ENCODE measurements at regions not wholly inside any gene's neighbourhood (a gene's known extent, or its start where the extent isn't known, plus 50 kb on each side); places are given as distances from the start of the nearest gene placed in this dataset.

- TF ChIP-seq POLR2A (IDR thresholded peaks at IDR 0.05) = no peak
- TF ChIP-seq, protein P1, sequence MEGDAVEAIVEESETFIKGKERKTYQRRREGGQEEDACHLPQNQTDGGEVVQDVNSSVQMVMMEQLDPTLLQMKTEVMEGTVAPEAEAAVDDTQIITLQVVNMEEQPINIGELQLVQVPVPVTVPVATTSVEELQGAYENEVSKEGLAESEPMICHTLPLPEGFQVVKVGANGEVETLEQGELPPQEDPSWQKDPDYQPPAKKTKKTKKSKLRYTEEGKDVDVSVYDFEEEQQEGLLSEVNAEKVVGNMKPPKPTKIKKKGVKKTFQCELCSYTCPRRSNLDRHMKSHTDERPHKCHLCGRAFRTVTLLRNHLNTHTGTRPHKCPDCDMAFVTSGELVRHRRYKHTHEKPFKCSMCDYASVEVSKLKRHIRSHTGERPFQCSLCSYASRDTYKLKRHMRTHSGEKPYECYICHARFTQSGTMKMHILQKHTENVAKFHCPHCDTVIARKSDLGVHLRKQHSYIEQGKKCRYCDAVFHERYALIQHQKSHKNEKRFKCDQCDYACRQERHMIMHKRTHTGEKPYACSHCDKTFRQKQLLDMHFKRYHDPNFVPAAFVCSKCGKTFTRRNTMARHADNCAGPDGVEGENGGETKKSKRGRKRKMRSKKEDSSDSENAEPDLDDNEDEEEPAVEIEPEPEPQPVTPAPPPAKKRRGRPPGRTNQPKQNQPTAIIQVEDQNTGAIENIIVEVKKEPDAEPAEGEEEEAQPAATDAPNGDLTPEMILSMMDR (IDR thresholded peaks at IDR 0.05) = peak; percentile 88 to 94 (median 92)
- no peaks in the 10 kb centered on the region for H3K36me3 ChIP-seq
- no peaks in the 10 kb centered on the region for H3K9me3 ChIP-seq
- peaks cover 0 to 9% (median 0%) of the 10 kb centered on the region in 4 donors for H3K4me1 ChIP-seq
- intact Hi-C loops (cut with DNase I) = no loop called here
- ATAC-seq = peak; percentile 98 to 99 (median 98)
- WGBS (ENCODE audit: insufficient coverage, low coverage, low lambda C conversion rate, missing lambda C conversion rate) = 29% methylated on average over 6 of the region's 8 CpGs
- no peak overlapping the region for H3K4me3 ChIP-seq
- no peak overlapping the region for H3K27ac ChIP-seq
- H3K27me3 ChIP-seq = no peaks in the 10 kb centered on the region
- peak; percentile 58 to 74 (median 69) for DNase-seq
Measured at GRCh38 chr12:46071769-46072624, 81.6 kb upstream of the SCAF11 start.

- Histone ChIP-seq H3K36me3 (no peaks in the 10 kb centered on the region), H3K27me3 (no peaks in the 10 kb centered on the region), H3K9me3 (no peaks in the 10 kb centered on the region), H3K27ac (no peak overlapping the region), H3K4me1 (peaks cover 0 to 9% (median 0%) of the 10 kb centered on the region in 4 donors), H3K4me3 (no peak overlapping the region)
- WGBS (ENCODE audit: insufficient coverage, low coverage, low lambda C conversion rate, missing lambda C conversion rate) = 90% methylated on average over 5 of the region's 5 CpGs
- ATAC-seq = peak in 2 of 4 donors; percentile 7 to 16
- no peak for DNase-seq
- TF ChIP-seq, protein P1 (IDR thresholded peaks at IDR 0.05) = no peak
- no peak for TF ChIP-seq POLR2A (IDR thresholded peaks at IDR 0.05)
- intact Hi-C loops (cut with DNase I) = no loop called here
Measured at GRCh38 chr12:46071335-46071734, 81.0 kb upstream of the SCAF11 start.

GRCh38 chr12:46067094-46067493 is 76.7 kb upstream of the SCAF11 start:
- DNase-seq (no peak), ATAC-seq (no peak)
- TF ChIP-seq, protein P1 (IDR thresholded peaks at IDR 0.05) = no peak
- TF ChIP-seq POLR2A (IDR thresholded peaks at IDR 0.05) = no peak
- intact Hi-C loops (cut with DNase I) = no loop called here
- WGBS (ENCODE audit: insufficient coverage, low coverage, low lambda C conversion rate, missing lambda C conversion rate) = 79% methylated on average over 8 of the region's 9 CpGs
- Histone ChIP-seq H3K9me3 (no peaks in the 10 kb centered on the region), H3K27ac (no peak overlapping the region), H3K27me3 (no peaks in the 10 kb centered on the region), H3K4me3 (no peak overlapping the region), H3K36me3 (no peaks in the 10 kb centered on the region), H3K4me1 (peaks cover 0 to 6% (median 0%) of the 10 kb centered on the region in 4 donors)

- intact Hi-C loops (cut with DNase I) = no loop called here
- Histone ChIP-seq H3K27me3 (no peaks in the 10 kb centered on the region), H3K4me1 (no peaks in the 10 kb centered on the region), H3K36me3 (no peaks in the 10 kb centered on the region), H3K4me3 (no peak overlapping the region), H3K9me3 (no peaks in the 10 kb centered on the region), H3K27ac (no peak overlapping the region)
- TF ChIP-seq POLR2A (IDR thresholded peaks at IDR 0.05) = no peak
- TF ChIP-seq, protein P1 (IDR thresholded peaks at IDR 0.05) = no peak
- ATAC-seq (no peak), DNase-seq (no peak)
- 58% methylated on average over 3 of the region's 3 CpGs for WGBS (ENCODE audit: insufficient coverage, low coverage, low lambda C conversion rate, missing lambda C conversion rate)
Measured at GRCh38 chr12:46065412-46066166, 75.2 kb upstream of the SCAF11 start.

Measured in right lobe of liver (tissue), 6 donors.